Stimulated activated CD8-positive, alpha-beta memory T cell treated with anti-CD3 and anti-CD28 coated beads, Interleukin-2, amount 100 ng/mL, for 48 hours (primary cell): ENCODE measurements at regions not wholly inside any gene's neighbourhood (a gene's known extent, or its start where the extent isn't known, plus 50 kb on each side); places are given as distances from the start of the nearest gene placed in this dataset.

Experiments used
- DNase-seq, 2 donors: peaks; one replicate each; pipeline ENCODE4 v3.0.0-alpha.2; 2020; ENCODE audit warnings: low read depth in 2 of 2

- no peak for DNase-seq
Observed at GRCh38 chr6:98463038-98464000, 371.1 kb upstream of the POU3F2 start.

GRCh38 chr6:98467091-98467490, 367.3 kb upstream of the POU3F2 start:
- DNase-seq: no peak

GRCh38 chr6:98467902-98468301, 366.5 kb upstream of the POU3F2 start:
- no peak for DNase-seq

- no peak for DNase-seq
Observed at GRCh38 chr6:98469141-98469540, 365.2 kb upstream of the POU3F2 start.

GRCh38 chr6:98470821-98471220, 363.6 kb upstream of the POU3F2 start:
- no peak for DNase-seq

- no peak for DNase-seq
Observed at GRCh38 chr6:98471444-98471843, 362.9 kb upstream of the POU3F2 start.

- no peak for DNase-seq
Observed at GRCh38 chr6:98477231-98477630, 357.1 kb upstream of the POU3F2 start.

GRCh38 chr6:98484696-98485095, 349.7 kb upstream of the POU3F2 start:
- DNase-seq: no peak

GRCh38 chr6:98485593-98485992, 348.8 kb upstream of the POU3F2 start:
- no peak for DNase-seq

- no peak for DNase-seq
Observed at GRCh38 chr6:98486057-98486456, 348.3 kb upstream of the POU3F2 start.

- no peak for DNase-seq
Observed at GRCh38 chr6:98487612-98488011, 346.8 kb upstream of the POU3F2 start.

- no peak for DNase-seq
Observed at GRCh38 chr6:98498144-98498775, 336.1 kb upstream of the POU3F2 start.

- DNase-seq: no peak
Observed at GRCh38 chr6:98498866-98499265, 335.5 kb upstream of the POU3F2 start.

GRCh38 chr6:98514073-98514720, 320.2 kb upstream of the POU3F2 start:
- no peak for DNase-seq

GRCh38 chr6:98514796-98515195, 319.6 kb upstream of the POU3F2 start:
- no peak for DNase-seq

GRCh38 chr6:98516206-98516605, 318.2 kb upstream of the POU3F2 start:
- no peak for DNase-seq

GRCh38 chr6:98516866-98517265, 317.5 kb upstream of the POU3F2 start:
- DNase-seq: no peak

GRCh38 chr6:98525860-98526259, 308.5 kb upstream of the POU3F2 start:
- no peak for DNase-seq

GRCh38 chr6:98526465-98526864, 307.9 kb upstream of the POU3F2 start:
- no peak for DNase-seq

- DNase-seq: no peak
Observed at GRCh38 chr6:98529364-98529763, 305.0 kb upstream of the POU3F2 start.

- no peak for DNase-seq
Observed at GRCh38 chr6:98530732-98531131, 303.6 kb upstream of the POU3F2 start.

- DNase-seq: no peak
Observed at GRCh38 chr6:98532004-98532403, 302.4 kb upstream of the POU3F2 start.

- DNase-seq: no peak
Observed at GRCh38 chr6:98539741-98540140, 294.6 kb upstream of the POU3F2 start.
